WI38 (cell line): ENCODE measurements at regions not wholly inside any gene's neighbourhood (a gene's known extent, or its start where the extent isn't known, plus 50 kb on each side); places are given as distances from the start of the nearest gene placed in this dataset.

Experiments
- H3K4me3 ChIP-seq: 2 replicates; pipeline ENCODE4 v1.5.1; 2011; ENCODE audit warnings: low read depth, mild to moderate bottlenecking, control low read depth, low read length
- TF ChIP-seq, protein P1 (sequence below): IDR thresholded peaks from 2 replicates; pipeline ENCODE4 v1.5.1; 2012; ENCODE audit warnings: low read depth, mild to moderate bottlenecking, control low read depth, low read length

- no peak overlapping the region for H3K4me3 ChIP-seq
- TF ChIP-seq, protein P1, sequence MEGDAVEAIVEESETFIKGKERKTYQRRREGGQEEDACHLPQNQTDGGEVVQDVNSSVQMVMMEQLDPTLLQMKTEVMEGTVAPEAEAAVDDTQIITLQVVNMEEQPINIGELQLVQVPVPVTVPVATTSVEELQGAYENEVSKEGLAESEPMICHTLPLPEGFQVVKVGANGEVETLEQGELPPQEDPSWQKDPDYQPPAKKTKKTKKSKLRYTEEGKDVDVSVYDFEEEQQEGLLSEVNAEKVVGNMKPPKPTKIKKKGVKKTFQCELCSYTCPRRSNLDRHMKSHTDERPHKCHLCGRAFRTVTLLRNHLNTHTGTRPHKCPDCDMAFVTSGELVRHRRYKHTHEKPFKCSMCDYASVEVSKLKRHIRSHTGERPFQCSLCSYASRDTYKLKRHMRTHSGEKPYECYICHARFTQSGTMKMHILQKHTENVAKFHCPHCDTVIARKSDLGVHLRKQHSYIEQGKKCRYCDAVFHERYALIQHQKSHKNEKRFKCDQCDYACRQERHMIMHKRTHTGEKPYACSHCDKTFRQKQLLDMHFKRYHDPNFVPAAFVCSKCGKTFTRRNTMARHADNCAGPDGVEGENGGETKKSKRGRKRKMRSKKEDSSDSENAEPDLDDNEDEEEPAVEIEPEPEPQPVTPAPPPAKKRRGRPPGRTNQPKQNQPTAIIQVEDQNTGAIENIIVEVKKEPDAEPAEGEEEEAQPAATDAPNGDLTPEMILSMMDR: no peak
Measured at GRCh38 chr5:100188778-100189177, 346.4 kb upstream of the FAM174A start.

DNA sequence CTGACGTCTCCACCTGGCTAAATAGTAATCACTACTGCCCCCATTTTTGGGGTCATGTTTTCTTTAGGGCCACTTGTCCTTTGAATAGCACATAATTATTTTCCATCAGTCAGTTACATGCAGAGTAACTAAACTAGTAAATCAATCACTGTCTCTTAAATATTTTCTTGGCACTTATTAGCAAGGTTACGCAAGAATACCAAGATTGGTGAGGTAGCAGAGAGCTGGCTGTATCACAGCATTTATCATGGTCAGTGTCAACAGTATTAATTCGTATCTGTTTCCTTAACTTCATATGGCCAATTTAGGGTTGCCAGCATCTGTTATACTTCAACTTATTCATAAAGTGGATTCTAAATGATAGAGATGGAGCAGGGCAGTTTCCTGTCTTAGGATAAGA lies 346.8 kb upstream of the FAM174A start:
- H3K4me3 ChIP-seq: no peak overlapping the region
- TF ChIP-seq, protein P1: no peak

DNA sequence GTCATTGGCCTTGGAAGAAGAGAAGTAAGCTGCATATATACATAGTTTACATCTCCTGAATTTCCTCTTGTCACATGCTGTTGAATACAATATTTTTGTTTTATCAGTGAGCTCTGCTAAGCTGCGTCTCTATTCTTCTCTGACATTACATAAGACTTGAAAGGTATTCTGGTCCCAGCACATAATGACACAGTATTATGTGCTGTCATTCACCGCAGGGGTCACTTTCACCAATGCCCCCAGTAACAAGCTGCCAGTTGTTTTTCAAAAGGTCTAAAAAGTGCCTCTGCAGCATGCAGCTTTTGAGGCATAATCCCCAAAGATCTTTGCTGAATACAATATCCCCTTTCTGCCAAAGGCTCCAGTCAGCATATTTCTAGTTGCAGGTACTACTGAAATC lies 349.0 kb upstream of the FAM174A start:
- TF ChIP-seq, protein P1: no peak
- no peak overlapping the region for H3K4me3 ChIP-seq

DNA sequence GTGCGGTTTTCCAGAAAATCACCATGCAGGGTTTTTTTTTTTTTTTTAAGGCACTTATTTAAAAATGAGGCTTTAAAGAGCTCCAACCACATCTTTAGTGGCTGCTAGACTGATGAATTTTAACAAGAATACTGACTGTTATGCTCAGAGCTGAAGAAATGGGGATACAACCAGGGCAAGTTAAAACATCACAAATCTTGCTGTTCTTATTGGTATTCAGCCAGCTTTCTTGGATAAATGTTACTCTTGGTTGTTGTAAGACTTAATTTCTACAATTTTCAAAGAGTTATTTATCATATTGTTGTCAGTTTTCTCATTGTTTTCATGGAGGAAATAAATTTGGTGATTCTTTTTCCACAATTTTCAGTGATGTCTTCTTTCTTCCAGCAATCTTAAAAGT lies 352.8 kb upstream of the FAM174A start:
- H3K4me3 ChIP-seq: no peak overlapping the region
- TF ChIP-seq, protein P1: no peak

- no peak overlapping the region for H3K4me3 ChIP-seq
- TF ChIP-seq, protein P1: no peak
Measured at GRCh38 chr5:100175346-100175745, 359.8 kb upstream of the FAM174A start.

GRCh38 chr5:100165309-100165708 lies 369.9 kb upstream of the FAM174A start:
- no peak overlapping the region for H3K4me3 ChIP-seq
- TF ChIP-seq, protein P1: no peak

- no peak overlapping the region for H3K4me3 ChIP-seq
- TF ChIP-seq, protein P1: no peak
Measured at GRCh38 chr5:100161868-100162267, 373.3 kb upstream of the FAM174A start.
